Ishikawa (cell line): ENCODE measurements at regions not wholly inside any gene's neighbourhood (a gene's known extent, or its start where the extent isn't known, plus 50 kb on each side); places are given as distances from the start of the nearest gene placed in this dataset.

Experiments used
- EP300 ChIP-seq: IDR thresholded peaks from 2 replicates; pipeline ENCODE4 v1.6.1; 2012; ENCODE audit warnings: borderline replicate concordance
- MAX ChIP-seq: IDR thresholded peaks from 2 replicates; pipeline ENCODE4 v1.6.1; 2012
- NFIC ChIP-seq: IDR thresholded peaks from 2 replicates; pipeline ENCODE4 v1.6.1; 2012
- RAD21 ChIP-seq: IDR thresholded peaks from 2 replicates; pipeline ENCODE4 v1.6.1; 2012; ENCODE audit warnings: low read depth
- REST ChIP-seq: IDR thresholded peaks from 2 replicates; pipeline ENCODE4 v1.6.1; 2012; ENCODE audit warnings: low read depth, mild to moderate bottlenecking
- TCF12 ChIP-seq: IDR thresholded peaks from 2 replicates; pipeline ENCODE4 v1.6.1; 2012; ENCODE audit warnings: low read depth
- YY1 ChIP-seq: IDR thresholded peaks from 2 replicates; pipeline ENCODE4 v1.6.1; 2012; ENCODE audit warnings: low read depth

DNA sequence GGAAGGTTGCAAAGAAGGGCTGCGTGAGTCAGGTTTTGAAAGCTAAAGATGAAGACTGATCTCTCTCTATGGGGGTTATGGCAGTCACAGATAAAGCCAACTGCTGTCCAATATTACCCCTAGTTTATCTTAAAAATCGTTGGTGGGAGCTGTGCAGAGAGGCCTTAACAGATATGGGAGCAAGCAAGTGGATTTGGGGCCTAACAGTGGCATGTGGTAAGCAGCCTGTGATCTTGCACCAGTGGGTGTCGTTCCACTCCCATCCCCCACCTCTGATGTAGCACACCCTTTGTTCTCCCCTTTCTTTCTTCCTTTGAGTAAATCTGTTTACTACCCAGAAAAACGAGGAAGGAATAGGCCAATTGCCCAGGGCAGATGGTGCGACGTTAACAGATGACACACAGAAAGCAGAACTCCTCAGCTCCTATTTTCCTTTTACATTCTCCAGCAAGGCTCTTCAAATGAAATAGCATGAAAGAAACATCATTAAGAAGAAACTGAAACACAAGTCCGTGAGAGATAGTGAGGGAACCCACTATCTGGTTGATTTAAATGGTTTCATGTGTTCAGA, 274.1 kb upstream of the CITED2 start:
- TF ChIP-seq YY1 = no peak
- TF ChIP-seq MAX = no peak
- TF ChIP-seq TCF12 = no peak
- no peak for TF ChIP-seq EP300
- no peak for TF ChIP-seq REST
- TF ChIP-seq RAD21 = no peak
- no peak for TF ChIP-seq NFIC
